HG02642 (cell line): ENCODE measurements at regions not wholly inside any gene's neighbourhood (a gene's known extent, or its start where the extent isn't known, plus 50 kb on each side); places are given as distances from the start of the nearest gene placed in this dataset.

Source experiments
- ATAC-seq: cut with Tn5 transposase; IDR thresholded peaks from one replicate; pipeline ENCODE4 v1.9.1; 2021; ENCODE audit warnings: mild to moderate bottlenecking; ENCODE audit not compliant: unreplicated experiment, poor library complexity

DNA sequence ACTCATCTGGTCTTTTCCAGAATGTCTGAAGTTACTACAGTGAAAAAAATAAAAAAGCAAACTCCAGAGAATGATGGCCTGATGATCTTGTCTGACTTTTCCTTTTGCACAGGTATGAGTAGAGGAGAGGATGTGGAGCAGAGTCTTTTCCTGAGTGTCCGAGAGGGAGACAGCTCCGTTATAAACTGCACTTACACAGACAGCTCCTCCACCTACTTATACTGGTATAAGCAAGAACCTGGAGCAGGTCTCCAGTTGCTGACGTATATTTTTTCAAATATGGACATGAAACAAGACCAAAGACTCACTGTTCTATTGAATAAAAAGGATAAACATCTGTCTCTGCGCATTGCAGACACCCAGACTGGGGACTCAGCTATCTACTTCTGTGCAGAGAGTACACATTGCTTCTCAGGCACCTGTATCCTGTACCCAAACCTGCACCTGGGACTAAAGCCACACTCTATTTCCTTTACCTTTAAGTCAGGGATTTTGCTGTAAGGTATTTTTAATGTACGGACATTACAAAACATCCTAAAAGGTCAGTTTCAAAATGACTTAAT lies 75.8 kb upstream of the OR4E1 start:
- no peak for ATAC-seq

GRCh38 chr14:21748869-21749303 lies 75.3 kb upstream of the OR4E1 start:
- ATAC-seq: no peak

GRCh38 chr14:21735639-21736307 lies 62.2 kb upstream of the OR4E1 start:
- no peak for ATAC-seq

GRCh38 chr14:21735200-21735599 lies 61.6 kb upstream of the OR4E1 start:
- ATAC-seq: no peak

- ATAC-seq: no peak
Observed at GRCh38 chr14:21734457-21735074, 60.9 kb upstream of the OR4E1 start.

DNA sequence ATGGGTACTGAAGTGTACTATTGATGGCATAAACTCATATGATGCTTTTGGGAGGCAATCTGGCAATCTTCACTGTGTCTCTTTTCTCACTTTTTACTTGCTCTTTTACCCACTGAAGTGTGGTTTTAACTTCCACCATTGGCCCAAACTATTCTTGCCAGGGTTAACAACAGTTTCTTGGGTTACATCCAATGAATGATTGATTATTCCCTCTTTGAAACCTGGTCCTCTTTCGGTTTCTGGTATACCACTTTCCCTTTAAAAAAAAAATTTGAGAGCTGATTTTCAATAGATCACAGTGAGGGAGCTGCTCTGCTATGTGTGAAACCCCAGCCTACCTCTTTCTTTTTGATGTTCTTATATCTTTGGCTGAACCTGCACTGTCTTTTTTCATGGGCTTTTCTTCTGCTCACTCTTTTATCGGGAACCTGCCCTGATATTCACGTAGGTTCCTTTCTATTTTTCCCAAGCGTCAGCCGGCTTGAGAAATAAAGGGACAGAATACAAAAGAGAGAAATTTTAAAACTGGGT lies 56.1 kb upstream of the OR4E1 start:
- ATAC-seq: no peak

- ATAC-seq: no peak
Observed at GRCh38 chr14:21725250-21725649, 51.6 kb upstream of the OR4E1 start.

GRCh38 chr14:21724090-21724973 lies 50.7 kb upstream of the OR4E1 start:
- ATAC-seq: no peak

- ATAC-seq: no peak
Observed at GRCh38 chr14:21723431-21724045, 49.9 kb upstream of the OR4E1 start.
